GM12872 (cell line): ENCODE measurements at regions not wholly inside any gene's neighbourhood (a gene's known extent, or its start where the extent isn't known, plus 50 kb on each side); places are given as distances from the start of the nearest gene placed in this dataset.

Experiments used
- CTCF ChIP-seq: IDR thresholded peaks from 3 replicates; pipeline ENCODE4 v1.5.1; 2011; ENCODE audit warnings: low read depth, mild to moderate bottlenecking, low read length, moderate library complexity; ENCODE audit not compliant: insufficient read depth

GRCh38 chr5:174355995-174356394 lies 310.5 kb downstream of the NSG2 start:
- TF ChIP-seq CTCF, result no peak

- TF ChIP-seq CTCF, result no peak
Observed at GRCh38 chr5:174356536-174356935, 311.0 kb downstream of the NSG2 start.

GRCh38 chr5:174358276-174358675 lies 312.8 kb downstream of the NSG2 start:
- no peak for TF ChIP-seq CTCF

- TF ChIP-seq CTCF, result no peak
Observed at GRCh38 chr5:174359071-174359470, 313.6 kb downstream of the NSG2 start.

- TF ChIP-seq CTCF, result no peak
Observed at GRCh38 chr5:174362514-174362913, 317.0 kb downstream of the NSG2 start.

GRCh38 chr5:174363934-174364333 lies 318.4 kb downstream of the NSG2 start:
- TF ChIP-seq CTCF, result no peak

- no peak for TF ChIP-seq CTCF
Observed at GRCh38 chr5:174364676-174365075, 319.2 kb downstream of the NSG2 start.

- TF ChIP-seq CTCF, result no peak
Observed at GRCh38 chr5:174371600-174372094, 326.1 kb downstream of the NSG2 start.
